CD1c-positive myeloid dendritic cell (primary cell): ENCODE measurements at regions not wholly inside any gene's neighbourhood (a gene's known extent, or its start where the extent isn't known, plus 50 kb on each side); places are given as distances from the start of the nearest gene placed in this dataset.
A peak's percentile ranks its signal among the peaks of the same experiment; 100 is the strongest.

ENCODE experiments used
- DNase-seq: peaks from one replicate; pipeline ENCODE4 v3.0.0-alpha.2; 2016; ENCODE audit errors: extremely low spot score

- DNase-seq, result no peak
Observed at GRCh38 chr20:60274717-60275116, 316.5 kb downstream of the CDH26 start.

DNA sequence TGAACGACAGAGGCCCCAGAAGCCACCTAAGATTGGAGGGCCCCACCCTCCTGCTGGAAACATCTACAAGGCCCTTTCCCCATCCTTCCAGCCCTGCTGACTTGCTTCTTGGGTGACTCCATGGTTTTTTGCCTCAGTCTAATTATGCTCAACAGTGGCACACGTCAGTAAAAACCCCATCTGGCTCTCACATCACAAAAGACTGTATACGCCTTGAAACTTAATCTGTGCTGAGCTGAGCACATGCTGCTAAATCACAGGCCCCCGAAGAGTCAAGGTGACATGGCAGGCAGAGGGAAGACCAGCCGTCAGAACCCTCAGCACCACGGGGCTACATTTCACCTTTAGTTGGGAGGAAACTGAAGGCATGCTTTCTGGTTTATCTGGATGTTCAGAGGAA is 323.1 kb downstream of the CDH26 start:
- DNase-seq, result no peak

GRCh38 chr20:60283281-60283680 is 325.1 kb downstream of the CDH26 start:
- no peak for DNase-seq

GRCh38 chr20:60286764-60287163 is 328.5 kb downstream of the CDH26 start:
- no peak for DNase-seq

- no peak for DNase-seq
Observed at GRCh38 chr20:60288945-60289344, 330.7 kb downstream of the CDH26 start.

GRCh38 chr20:60292001-60292520 is 333.8 kb downstream of the CDH26 start:
- peak; percentile 1 for DNase-seq

GRCh38 chr20:60294632-60295031 is 336.4 kb downstream of the CDH26 start:
- no peak for DNase-seq

DNA sequence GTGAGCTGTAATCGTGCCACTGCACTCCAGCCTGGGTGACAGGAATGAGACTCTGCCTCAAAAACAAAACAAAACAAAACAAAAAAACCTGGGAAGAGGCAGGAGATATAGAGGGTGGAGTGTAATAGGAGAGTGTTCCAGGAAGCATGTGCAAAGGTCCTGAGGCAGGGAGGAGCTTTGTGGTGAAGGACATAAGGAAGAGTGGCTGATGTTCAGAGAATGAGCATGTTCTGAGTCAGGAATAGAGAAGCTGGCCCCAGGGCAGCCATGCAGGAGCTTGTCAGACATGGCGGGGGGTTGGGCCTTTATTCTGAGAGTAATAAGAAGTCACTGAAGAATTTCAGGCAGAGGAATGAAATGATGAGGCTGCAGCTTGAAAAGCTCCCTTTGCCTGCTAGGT is 337.0 kb downstream of the CDH26 start:
- DNase-seq, result no peak

DNA sequence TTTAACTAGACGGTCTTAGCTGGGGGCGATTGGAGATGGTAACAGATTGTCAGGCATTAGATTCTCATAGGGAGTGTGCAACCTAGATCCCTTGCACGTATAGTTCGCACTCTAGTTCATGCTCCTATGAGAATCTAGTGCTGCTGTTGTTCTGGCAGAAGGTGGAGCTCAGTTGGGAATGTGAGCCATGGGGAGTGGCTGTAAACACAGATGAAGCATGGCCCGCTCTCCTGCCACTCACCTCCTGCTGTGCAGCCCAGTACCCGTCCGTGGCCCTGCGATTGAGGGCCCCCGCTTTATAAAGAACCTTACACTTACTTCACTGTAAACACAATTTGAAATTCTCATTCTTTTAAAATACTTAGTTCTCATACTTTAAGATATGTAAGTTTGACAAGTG is 339.4 kb downstream of the CDH26 start:
- DNase-seq, result no peak

DNA sequence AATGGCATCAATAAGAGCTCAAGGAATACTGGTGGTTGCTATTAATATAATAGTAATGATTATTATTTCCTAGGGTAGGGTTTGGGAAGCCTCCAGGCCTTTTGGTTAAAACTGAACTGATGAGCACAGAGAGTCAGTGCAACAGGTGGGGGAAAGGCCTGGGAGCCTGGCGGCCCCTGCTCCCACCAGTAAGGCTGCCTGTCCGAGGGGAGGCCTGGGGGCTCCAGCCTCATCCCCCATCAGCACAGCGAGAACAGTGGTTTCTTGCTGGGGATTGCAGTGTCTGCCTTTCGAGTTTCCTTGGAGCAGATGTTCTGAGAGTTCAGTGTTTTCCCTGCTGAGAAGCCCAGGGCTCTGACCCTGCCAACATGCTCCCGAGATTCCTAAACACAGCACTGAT is 340.4 kb downstream of the CDH26 start:
- no peak for DNase-seq

GRCh38 chr20:60299951-60300350 is 341.7 kb downstream of the CDH26 start:
- no peak for DNase-seq

GRCh38 chr20:60300374-60300773 is 342.2 kb downstream of the CDH26 start:
- no peak for DNase-seq

GRCh38 chr20:60302875-60303274 is 344.7 kb downstream of the CDH26 start:
- no peak for DNase-seq

GRCh38 chr20:60304026-60304590 is 345.9 kb downstream of the CDH26 start:
- no peak for DNase-seq

GRCh38 chr20:60304931-60305330 is 346.7 kb downstream of the CDH26 start:
- DNase-seq, result no peak

DNA sequence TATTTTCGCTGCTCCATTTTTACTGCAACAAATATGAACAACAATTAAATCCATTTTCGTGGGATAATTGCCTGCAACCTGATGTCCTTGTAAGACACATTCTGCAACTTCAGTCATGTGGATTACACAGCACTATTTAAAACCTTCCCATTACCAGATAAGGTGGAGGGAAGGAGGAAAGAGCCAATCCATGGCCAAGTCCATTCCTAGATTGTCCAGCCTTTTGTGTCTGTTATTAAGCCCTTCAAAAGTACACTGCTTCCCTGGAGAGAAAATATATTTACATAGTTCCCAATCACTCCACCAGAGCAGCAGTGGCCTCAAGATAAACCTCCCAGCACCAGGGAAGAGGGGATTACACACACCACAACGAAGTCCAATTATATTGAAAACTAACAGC is 347.9 kb downstream of the CDH26 start:
- no peak for DNase-seq

- no peak for DNase-seq
Observed at GRCh38 chr20:60306551-60306950, 348.3 kb downstream of the CDH26 start.

GRCh38 chr20:60310560-60311349 is 352.5 kb downstream of the CDH26 start:
- DNase-seq, result no peak

GRCh38 chr20:60313191-60313590 is 355.0 kb downstream of the CDH26 start:
- no peak for DNase-seq

- no peak for DNase-seq
Observed at GRCh38 chr20:60313614-60314013, 355.4 kb downstream of the CDH26 start.

DNA sequence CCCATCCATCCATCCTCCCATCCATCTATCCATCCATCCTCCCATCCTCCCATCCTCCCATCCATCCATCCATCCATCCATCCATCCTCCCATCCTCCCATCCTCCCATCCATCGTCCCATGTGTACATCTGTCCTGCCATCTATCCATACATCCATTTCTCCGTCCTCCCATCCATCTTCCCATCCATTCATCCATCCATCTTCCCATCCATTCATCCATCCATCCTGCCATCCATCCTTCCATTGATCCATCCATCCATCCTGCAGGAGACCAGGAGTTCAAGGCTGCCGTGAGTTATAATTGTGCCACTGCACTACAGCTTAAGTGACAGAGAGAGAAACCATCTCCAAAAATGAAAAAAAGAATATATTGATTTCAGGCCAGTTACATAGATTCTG is 356.5 kb downstream of the CDH26 start:
- DNase-seq, result no peak

DNA sequence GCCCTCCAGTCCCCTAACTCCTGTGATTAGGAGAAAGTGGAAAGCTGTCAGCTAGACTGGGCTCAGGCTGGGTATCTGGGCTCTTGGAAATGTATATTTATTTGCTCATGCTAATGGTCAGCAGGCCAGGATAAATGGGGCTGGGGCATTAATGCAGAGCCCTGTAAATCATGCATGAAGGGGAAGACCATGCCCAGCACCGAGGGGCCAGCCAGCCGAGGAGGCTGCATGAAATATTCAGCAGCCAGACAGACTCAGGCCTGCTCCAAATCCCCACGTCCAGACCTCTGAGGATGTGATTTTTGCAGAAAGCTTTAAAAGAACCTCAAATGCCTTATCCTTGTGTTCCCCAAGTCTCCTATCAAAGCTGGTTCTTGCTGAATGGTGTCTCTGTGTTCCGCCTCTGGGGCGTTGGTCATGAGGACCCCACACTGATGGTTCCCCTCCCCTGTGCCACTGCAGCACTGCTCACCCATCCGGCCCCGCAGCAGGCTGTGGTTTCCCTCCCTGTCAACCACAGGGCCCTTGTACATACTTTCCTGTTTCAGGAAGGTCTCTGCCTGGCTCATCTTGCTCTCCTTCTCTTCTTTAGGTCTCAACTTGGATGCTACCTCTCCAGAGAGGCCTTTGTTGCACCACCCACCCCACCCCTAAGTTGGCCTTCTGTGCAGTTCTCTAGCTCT is 358.4 kb downstream of the CDH26 start:
- DNase-seq, result no peak

DNA sequence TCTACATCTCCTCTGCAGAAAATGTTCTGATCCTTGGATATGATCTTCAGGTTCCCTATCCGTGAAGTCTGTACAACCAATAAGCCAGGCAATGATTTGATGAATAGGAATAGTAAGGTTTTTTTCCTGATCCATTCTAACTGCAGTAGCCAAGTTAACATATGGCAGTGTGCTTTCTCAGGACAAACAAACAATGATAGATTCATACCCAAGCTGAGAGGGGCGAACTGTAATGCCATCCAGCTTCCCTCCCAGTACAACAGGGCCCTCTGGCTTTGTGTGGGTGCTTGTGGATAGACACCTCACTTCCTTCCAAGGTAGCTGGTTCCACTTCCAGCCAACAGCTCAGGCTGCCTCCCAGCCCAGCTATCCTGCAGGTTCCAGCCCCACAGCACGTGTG is 359.2 kb downstream of the CDH26 start:
- no peak for DNase-seq
